Neuronal stem cell (in vitro differentiated cells): ENCODE measurements at regions not wholly inside any gene's neighbourhood (a gene's known extent, or its start where the extent isn't known, plus 50 kb on each side); places are given as distances from the start of the nearest gene placed in this dataset.

ENCODE experiments used
- DNase-seq: peaks from one replicate; pipeline ENCODE4 v3.0.0-alpha.2; 2013; ENCODE audit warnings: low spot score
- H2AFZ ChIP-seq: one replicate; pipeline ENCODE4 v1.6.1; 2013; ENCODE audit warnings: mild to moderate bottlenecking, low read length, inconsistent platforms
- H2AK5ac ChIP-seq: 2 replicates; pipeline ENCODE4 v1.6.1; 2013; ENCODE audit warnings: low read depth, mild to moderate bottlenecking, inconsistent platforms, low read length, moderate library complexity, mixed read lengths
- H2BK120ac ChIP-seq: 2 replicates; pipeline ENCODE4 v1.6.1; 2013; ENCODE audit warnings: low read depth, mild to moderate bottlenecking, inconsistent platforms, low read length, moderate library complexity, mixed read lengths
- H2BK12ac ChIP-seq: one replicate; pipeline ENCODE4 v1.6.1; 2013; ENCODE audit warnings: low read length, inconsistent platforms
- H2BK15ac ChIP-seq: 2 replicates; pipeline ENCODE4 v1.6.1; 2013; ENCODE audit warnings: mild to moderate bottlenecking, low read length, inconsistent platforms, mixed read lengths
- H2BK5ac ChIP-seq: one replicate; pipeline ENCODE4 v1.6.1; 2013; ENCODE audit warnings: inconsistent platforms, mild to moderate bottlenecking, low read length, moderate library complexity
- H3K14ac ChIP-seq: one replicate; pipeline ENCODE4 v1.6.1; 2013; ENCODE audit warnings: low read length, inconsistent platforms
- H3K18ac ChIP-seq: 2 replicates; pipeline ENCODE4 v1.6.1; 2013; ENCODE audit warnings: low read length, inconsistent platforms
- H3K23ac ChIP-seq: 2 replicates; pipeline ENCODE4 v1.6.1; 2013; ENCODE audit warnings: low read depth, mild to moderate bottlenecking, mixed read lengths, low read length, inconsistent platforms; ENCODE audit not compliant: poor library complexity
- H3K27ac ChIP-seq: replicated peaks from 3 replicates; pipeline ENCODE4 v1.5.1; 2013; ENCODE audit warnings: low read length, inconsistent platforms
- H3K27me3 ChIP-seq, 3 experiments: 2 replicates each; pipeline ENCODE4 v1.6.1; 2013; ENCODE audit warnings: low read length in 3 of 3, mild to moderate bottlenecking in 2 of 3, inconsistent platforms in 1 of 3, low read depth in 1 of 3, mixed read lengths in 1 of 3, moderate library complexity in 1 of 3; ENCODE audit not compliant: control insufficient read depth in 3 of 3, insufficient read depth in 3 of 3
- H3K36me3 ChIP-seq, 2 donors: replicated peaks in 1 of 2; 2 replicates each; pipeline ENCODE4 v1.6.1; 2013; ENCODE audit warnings: low read length in 2 of 2; ENCODE audit not compliant: control insufficient read depth in 2 of 2, insufficient read depth in 2 of 2
- H3K4ac ChIP-seq: 2 replicates; pipeline ENCODE4 v1.6.1; 2013; ENCODE audit warnings: inconsistent platforms, mild to moderate bottlenecking, low read length, moderate library complexity
- H3K4me1 ChIP-seq, 2 donors: 1 replicate in 1 of 2; 2 replicates in 1 of 2; pipeline ENCODE4 v1.6.1; 2013; ENCODE audit warnings: low read length in 2 of 2, low read depth in 1 of 2; ENCODE audit not compliant: control insufficient read depth in 2 of 2, insufficient read depth in 1 of 2
- H3K4me2 ChIP-seq: one replicate; pipeline ENCODE4 v1.6.1; 2013; ENCODE audit warnings: mild to moderate bottlenecking, low read length, inconsistent platforms; ENCODE audit not compliant: insufficient read depth, poor library complexity, severe bottlenecking
- H3K4me3 ChIP-seq, 2 donors: 2 replicates each; pipeline ENCODE4 v1.5.1; 2013; ENCODE audit warnings: low read length in 2 of 2, mild to moderate bottlenecking in 2 of 2, inconsistent platforms in 1 of 2, moderate library complexity in 1 of 2
- H3K79me1 ChIP-seq: one replicate; pipeline ENCODE4 v1.6.1; 2013; ENCODE audit warnings: low read depth, mild to moderate bottlenecking, inconsistent platforms, low read length, moderate library complexity
- H3K9ac ChIP-seq: one replicate; pipeline ENCODE4 v1.6.1; 2013; ENCODE audit warnings: mild to moderate bottlenecking, low read depth, low read length, inconsistent platforms; ENCODE audit not compliant: poor library complexity
- H3K9me3 ChIP-seq, 2 donors: replicated peaks in 1 of 2; 2 replicates each; pipeline versions ENCODE3 to v1.6.1; 2013; ENCODE audit warnings: low read length in 2 of 2, mild to moderate bottlenecking in 2 of 2, inconsistent platforms in 1 of 2, low read depth in 1 of 2, mixed read lengths in 1 of 2, moderate library complexity in 1 of 2; ENCODE audit not compliant: control insufficient read depth in 2 of 2, insufficient read depth in 1 of 2
- H4K8ac ChIP-seq: one replicate; pipeline ENCODE4 v1.6.1; 2013; ENCODE audit warnings: low read depth, mild to moderate bottlenecking, inconsistent platforms, low read length, moderate library complexity
- H4K91ac ChIP-seq: one replicate; pipeline ENCODE4 v1.6.1; 2013; ENCODE audit warnings: low read length, low read depth, mild to moderate bottlenecking, inconsistent platforms; ENCODE audit not compliant: poor library complexity
- WGBS, 2 donors: extraction: QIAGEN DNeasy Blood & Tissue Kit; methylation state at CpG; one replicate each; pipeline ENCODE4 v1.1.7; 2013; ENCODE audit warnings: missing lambda C conversion rate in 2 of 2, mixed read lengths in 1 of 2; ENCODE audit not compliant: insufficient read length in 2 of 2, insufficient replicate concordance in 1 of 2; ENCODE audit errors: extremely low coverage in 2 of 2; 5-methylcytosine and 5-hydroxymethylcytosine counted together

- no CpG with 5 or more reads among the region's 4 CpGs for WGBS, 2 donors
- H2BK5ac ChIP-seq: no peak overlapping the region
- no peak overlapping the region for H3K4me3 ChIP-seq
Measured at GRCh38 chr21:22871692-22872091, 1873.5 kb downstream of the NCAM2 start.

GRCh38 chr21:22880573-22880972, 1882.4 kb downstream of the NCAM2 start:
- H2BK15ac ChIP-seq: no peak overlapping the region
- H4K8ac ChIP-seq: no peak overlapping the region
- H3K79me1 ChIP-seq: no peaks in the 10 kb centered on the region
- no peak overlapping the region for H3K4me3 ChIP-seq
- no peaks in the 10 kb centered on the region for H3K27me3 ChIP-seq
- H2AK5ac ChIP-seq: no peak overlapping the region
- H3K4ac ChIP-seq: no peak overlapping the region
- no peak overlapping the region for H3K14ac ChIP-seq
- no peak overlapping the region for H3K4me2 ChIP-seq
- H3K4me1 ChIP-seq: no peaks in the 10 kb centered on the region
- no peak overlapping the region for H3K27ac ChIP-seq
- no peak overlapping the region for H2BK120ac ChIP-seq
- H2AFZ ChIP-seq: no peak overlapping the region
- no peak overlapping the region for H2BK5ac ChIP-seq
- H2BK12ac ChIP-seq: no peak overlapping the region
- WGBS, 2 donors: no CpG with 5 or more reads among the region's 1 CpG
- no peak overlapping the region for H3K18ac ChIP-seq
- H3K9ac ChIP-seq: no peak overlapping the region
- no peaks in the 10 kb centered on the region for H3K9me3 ChIP-seq
- H4K91ac ChIP-seq: no peak overlapping the region
- no peaks in the 10 kb centered on the region for H3K36me3 ChIP-seq
- DNase-seq: no peak
- no peak overlapping the region for H3K23ac ChIP-seq

More at GRCh38 chr21:22871692-22872091, 1873.5 kb downstream of the NCAM2 start:
- no peak overlapping the region for H2BK12ac ChIP-seq
- no peak overlapping the region for H2AK5ac ChIP-seq
- no peaks in the 10 kb centered on the region for H3K27me3 ChIP-seq
- H4K8ac ChIP-seq: no peak overlapping the region
- H3K27ac ChIP-seq: no peak overlapping the region
- H2BK120ac ChIP-seq: no peak overlapping the region
- no peak overlapping the region for H2AFZ ChIP-seq
- no peaks in the 10 kb centered on the region for H3K4me1 ChIP-seq
- H3K9me3 ChIP-seq: no peaks in the 10 kb centered on the region
- H2BK15ac ChIP-seq: no peak overlapping the region
- no peak overlapping the region for H3K9ac ChIP-seq
- H3K23ac ChIP-seq: no peak overlapping the region
- H4K91ac ChIP-seq: no peak overlapping the region
- no peak overlapping the region for H3K14ac ChIP-seq
- no peak for DNase-seq
- no peak overlapping the region for H3K4me2 ChIP-seq
- H3K4ac ChIP-seq: no peak overlapping the region
- H3K18ac ChIP-seq: no peak overlapping the region
- H3K79me1 ChIP-seq: no peaks in the 10 kb centered on the region
- H3K36me3 ChIP-seq: no peaks in the 10 kb centered on the region

- H3K4me1 ChIP-seq: no peaks in the 10 kb centered on the region
- H2BK120ac ChIP-seq: no peak overlapping the region
- no peak for DNase-seq
- no peak overlapping the region for H3K4me3 ChIP-seq
- H3K27me3 ChIP-seq: no peaks in the 10 kb centered on the region
- no peaks in the 10 kb centered on the region for H3K36me3 ChIP-seq
- H3K9ac ChIP-seq: no peak overlapping the region
- no peak overlapping the region for H3K4ac ChIP-seq
- H2AFZ ChIP-seq: no peak overlapping the region
- H3K9me3 ChIP-seq: no peaks in the 10 kb centered on the region
- H2BK5ac ChIP-seq: no peak overlapping the region
- no peaks in the 10 kb centered on the region for H3K79me1 ChIP-seq
- H4K8ac ChIP-seq: no peak overlapping the region
- WGBS, 2 donors: no CpG with 5 or more reads among the region's 4 CpGs
- H3K4me2 ChIP-seq: no peak overlapping the region
- H3K27ac ChIP-seq: no peak overlapping the region
- H3K18ac ChIP-seq: no peak overlapping the region
- no peak overlapping the region for H3K14ac ChIP-seq
- no peak overlapping the region for H3K23ac ChIP-seq
- no peak overlapping the region for H2BK12ac ChIP-seq
- H2AK5ac ChIP-seq: no peak overlapping the region
- H2BK15ac ChIP-seq: no peak overlapping the region
- no peak overlapping the region for H4K91ac ChIP-seq
Measured at GRCh38 chr21:22881131-22881530, 1882.9 kb downstream of the NCAM2 start.

GRCh38 chr21:22885079-22885478, 1886.9 kb downstream of the NCAM2 start:
- no peak overlapping the region for H3K14ac ChIP-seq
- H3K27me3 ChIP-seq: no peaks in the 10 kb centered on the region
- H3K4me3 ChIP-seq: no peak overlapping the region
- no peak overlapping the region for H3K4ac ChIP-seq
- no peaks in the 10 kb centered on the region for H3K4me1 ChIP-seq
- H3K4me2 ChIP-seq: no peak overlapping the region
- no peak overlapping the region for H4K91ac ChIP-seq
- H2BK15ac ChIP-seq: no peak overlapping the region
- no peaks in the 10 kb centered on the region for H3K79me1 ChIP-seq
- no peak overlapping the region for H2BK120ac ChIP-seq
- no peak overlapping the region for H3K23ac ChIP-seq
- H2AFZ ChIP-seq: no peak overlapping the region
- no peaks in the 10 kb centered on the region for H3K9me3 ChIP-seq
- H3K18ac ChIP-seq: no peak overlapping the region
- no peak overlapping the region for H2BK5ac ChIP-seq
- H3K9ac ChIP-seq: no peak overlapping the region
- no peaks in the 10 kb centered on the region for H3K36me3 ChIP-seq
- no peak overlapping the region for H4K8ac ChIP-seq
- H3K27ac ChIP-seq: no peak overlapping the region
- H2BK12ac ChIP-seq: no peak overlapping the region
- no peak for DNase-seq
- H2AK5ac ChIP-seq: no peak overlapping the region
- whole genome bisulfite sequencing, 2 donors: no CpG with 5 or more reads among the region's 4 CpGs
